HL-60 (cell line): ENCODE measurements at regions not wholly inside any gene's neighbourhood (a gene's known extent, or its start where the extent isn't known, plus 50 kb on each side); places are given as distances from the start of the nearest gene placed in this dataset.

Experiments used
- DNase-seq, 2 experiments: peaks; one replicate each; pipeline ENCODE4 v3.0.0-alpha.2; 2010 to 2020; ENCODE audit warnings: low read depth in 1 of 2, low spot score in 1 of 2
- H3K27ac ChIP-seq: fragments of 250-450 bp; sonication (Bioruptor Pico); replicated peaks from 2 replicates; pipeline ENCODE4 v1.5.1; 2020; ENCODE audit warnings: mild to moderate bottlenecking, moderate library complexity
- H3K27me3 ChIP-seq: fragments of 250-450 bp; sonication (Bioruptor Pico); 2 replicates; pipeline ENCODE4 v1.5.1; 2021; ENCODE audit warnings: mild to moderate bottlenecking, moderate library complexity; ENCODE audit not compliant: insufficient read depth, poor library complexity, severe bottlenecking
- H3K4me3 ChIP-seq: replicated peaks from 2 replicates; pipeline ENCODE4 v1.5.1; 2011; ENCODE audit warnings: mild to moderate bottlenecking, control low read depth, low read length; ENCODE audit not compliant: insufficient read depth
- GABPA ChIP-seq: IDR thresholded peaks from 2 replicates; pipeline ENCODE4 v1.6.1; 2012; ENCODE audit warnings: low read depth
- POLR2AphosphoS5 ChIP-seq: IDR thresholded peaks from 2 replicates; pipeline ENCODE4 v1.6.1; 2012; ENCODE audit warnings: low read depth
- SPI1 ChIP-seq: IDR thresholded peaks from 2 replicates; pipeline ENCODE4 v1.6.1; 2012; ENCODE audit warnings: low read depth, mild to moderate bottlenecking, borderline replicate concordance
- TF ChIP-seq, protein P1 (sequence below): IDR thresholded peaks from 2 replicates; pipeline ENCODE4 v1.6.1; 2012; ENCODE audit warnings: low read depth; ENCODE audit not compliant: insufficient replicate concordance
- TF ChIP-seq, protein P2 (sequence below): IDR thresholded peaks from one replicate; pipeline ENCODE4 v1.5.1; 2011; ENCODE audit warnings: low read length, control low read depth, inconsistent platforms; ENCODE audit not compliant: insufficient read depth

DNA sequence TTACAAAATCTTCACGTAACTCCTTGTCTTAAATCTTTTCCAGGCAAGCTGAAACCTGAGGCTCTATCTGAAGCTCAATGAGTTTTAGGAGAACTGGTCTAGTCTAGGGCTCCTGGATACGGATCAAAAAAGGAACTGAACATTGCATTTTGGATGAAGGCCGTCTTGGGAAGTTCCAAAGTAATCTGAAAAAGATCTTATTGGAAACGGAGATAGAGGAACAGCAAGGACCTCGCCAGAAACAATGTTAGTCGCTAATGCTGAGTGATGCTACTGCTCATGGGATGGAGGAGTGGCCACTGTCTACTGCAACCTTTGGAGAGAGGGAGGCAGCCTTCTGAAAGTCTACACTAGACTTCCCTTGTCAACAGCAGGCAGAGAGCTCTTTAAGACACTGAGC is 91.4 kb upstream of the ATXN1 start:
- Histone ChIP-seq H3K27ac (no peak overlapping the region), H3K4me3 (no peak overlapping the region), H3K27me3 (no peaks in the 10 kb centered on the region)
- TF ChIP-seq, protein P1, sequence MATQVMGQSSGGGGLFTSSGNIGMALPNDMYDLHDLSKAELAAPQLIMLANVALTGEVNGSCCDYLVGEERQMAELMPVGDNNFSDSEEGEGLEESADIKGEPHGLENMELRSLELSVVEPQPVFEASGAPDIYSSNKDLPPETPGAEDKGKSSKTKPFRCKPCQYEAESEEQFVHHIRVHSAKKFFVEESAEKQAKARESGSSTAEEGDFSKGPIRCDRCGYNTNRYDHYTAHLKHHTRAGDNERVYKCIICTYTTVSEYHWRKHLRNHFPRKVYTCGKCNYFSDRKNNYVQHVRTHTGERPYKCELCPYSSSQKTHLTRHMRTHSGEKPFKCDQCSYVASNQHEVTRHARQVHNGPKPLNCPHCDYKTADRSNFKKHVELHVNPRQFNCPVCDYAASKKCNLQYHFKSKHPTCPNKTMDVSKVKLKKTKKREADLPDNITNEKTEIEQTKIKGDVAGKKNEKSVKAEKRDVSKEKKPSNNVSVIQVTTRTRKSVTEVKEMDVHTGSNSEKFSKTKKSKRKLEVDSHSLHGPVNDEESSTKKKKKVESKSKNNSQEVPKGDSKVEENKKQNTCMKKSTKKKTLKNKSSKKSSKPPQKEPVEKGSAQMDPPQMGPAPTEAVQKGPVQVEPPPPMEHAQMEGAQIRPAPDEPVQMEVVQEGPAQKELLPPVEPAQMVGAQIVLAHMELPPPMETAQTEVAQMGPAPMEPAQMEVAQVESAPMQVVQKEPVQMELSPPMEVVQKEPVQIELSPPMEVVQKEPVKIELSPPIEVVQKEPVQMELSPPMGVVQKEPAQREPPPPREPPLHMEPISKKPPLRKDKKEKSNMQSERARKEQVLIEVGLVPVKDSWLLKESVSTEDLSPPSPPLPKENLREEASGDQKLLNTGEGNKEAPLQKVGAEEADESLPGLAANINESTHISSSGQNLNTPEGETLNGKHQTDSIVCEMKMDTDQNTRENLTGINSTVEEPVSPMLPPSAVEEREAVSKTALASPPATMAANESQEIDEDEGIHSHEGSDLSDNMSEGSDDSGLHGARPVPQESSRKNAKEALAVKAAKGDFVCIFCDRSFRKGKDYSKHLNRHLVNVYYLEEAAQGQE = no peak
- TF ChIP-seq POLR2AphosphoS5 = no peak
- no peak for TF ChIP-seq SPI1
- TF ChIP-seq, protein P2, sequence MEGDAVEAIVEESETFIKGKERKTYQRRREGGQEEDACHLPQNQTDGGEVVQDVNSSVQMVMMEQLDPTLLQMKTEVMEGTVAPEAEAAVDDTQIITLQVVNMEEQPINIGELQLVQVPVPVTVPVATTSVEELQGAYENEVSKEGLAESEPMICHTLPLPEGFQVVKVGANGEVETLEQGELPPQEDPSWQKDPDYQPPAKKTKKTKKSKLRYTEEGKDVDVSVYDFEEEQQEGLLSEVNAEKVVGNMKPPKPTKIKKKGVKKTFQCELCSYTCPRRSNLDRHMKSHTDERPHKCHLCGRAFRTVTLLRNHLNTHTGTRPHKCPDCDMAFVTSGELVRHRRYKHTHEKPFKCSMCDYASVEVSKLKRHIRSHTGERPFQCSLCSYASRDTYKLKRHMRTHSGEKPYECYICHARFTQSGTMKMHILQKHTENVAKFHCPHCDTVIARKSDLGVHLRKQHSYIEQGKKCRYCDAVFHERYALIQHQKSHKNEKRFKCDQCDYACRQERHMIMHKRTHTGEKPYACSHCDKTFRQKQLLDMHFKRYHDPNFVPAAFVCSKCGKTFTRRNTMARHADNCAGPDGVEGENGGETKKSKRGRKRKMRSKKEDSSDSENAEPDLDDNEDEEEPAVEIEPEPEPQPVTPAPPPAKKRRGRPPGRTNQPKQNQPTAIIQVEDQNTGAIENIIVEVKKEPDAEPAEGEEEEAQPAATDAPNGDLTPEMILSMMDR = no peak
- no peak for TF ChIP-seq GABPA
- no peak for DNase-seq

DNA sequence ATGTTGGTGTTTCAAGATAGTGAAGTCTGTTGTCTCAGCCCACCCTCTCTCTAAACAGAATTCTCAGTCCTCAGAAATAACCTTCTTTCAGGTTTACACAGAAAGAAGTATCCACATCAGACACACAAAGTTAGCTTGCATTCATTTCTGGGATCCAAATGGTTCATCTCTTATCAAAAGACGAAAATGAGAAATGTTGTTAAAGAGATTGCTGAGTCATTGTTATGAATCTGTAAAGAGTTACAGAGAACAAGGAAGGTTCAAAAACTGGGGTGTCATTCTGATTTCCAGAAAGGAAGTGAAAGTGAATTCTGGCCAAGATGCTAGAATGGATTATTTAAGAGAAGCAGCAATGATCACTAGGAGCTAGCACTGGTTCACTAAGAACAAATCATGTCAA is 90.5 kb upstream of the ATXN1 start:
- H3K4me3 ChIP-seq = no peak overlapping the region
- H3K27me3 ChIP-seq = no peaks in the 10 kb centered on the region
- H3K27ac ChIP-seq = no peak overlapping the region
- no peak for DNase-seq
- TF ChIP-seq, protein P1 = no peak
- peak; percentile 28; the same call in 1 of the 2 replicates for TF ChIP-seq SPI1

DNA sequence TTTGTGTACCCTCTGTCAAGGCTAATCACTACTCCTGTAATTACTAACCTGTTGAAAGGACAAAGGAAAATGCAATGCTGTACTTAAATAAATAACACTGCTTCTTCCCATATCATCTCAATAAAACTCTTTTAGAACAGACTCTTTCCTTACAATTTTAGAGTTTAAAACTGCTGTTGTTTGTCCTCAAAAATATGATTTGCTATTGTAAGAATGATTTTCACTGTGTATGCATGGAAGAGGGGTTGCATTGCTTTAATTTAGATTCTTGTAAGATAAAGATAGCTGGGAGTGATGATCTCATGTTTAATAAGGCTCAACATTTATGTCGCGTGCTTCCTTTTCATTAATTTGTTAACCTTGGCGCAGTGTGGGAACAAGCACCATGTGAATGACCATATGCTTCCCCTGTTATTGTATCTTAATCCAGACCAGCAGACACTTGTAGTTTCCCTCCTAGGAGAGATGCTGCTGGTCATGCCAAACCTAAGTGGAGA is 89.8 kb upstream of the ATXN1 start:
- DNase-seq = no peak
- Histone ChIP-seq H3K4me3 (no peak overlapping the region), H3K27ac (no peak overlapping the region), H3K27me3 (no peaks in the 10 kb centered on the region)
- TF ChIP-seq, protein P1 = no peak
- TF ChIP-seq POLR2AphosphoS5 (no peak), SPI1 (no peak), GABPA (no peak)
- TF ChIP-seq, protein P2 = no peak
